Pancreas (tissue), 10 donors: ENCODE measurements at regions not wholly inside any gene's neighbourhood (a gene's known extent, or its start where the extent isn't known, plus 50 kb on each side); places are given as distances from the start of the nearest gene placed in this dataset.

Experiments used
- ATAC-seq, 4 donors: fragments of 200-7000 bp; cut with Tn5 transposase; one replicate each; pipeline versions ENCODE4 v1.8.0 to v1.9.1; 2020; ENCODE audit warnings: mild to moderate bottlenecking in 4 of 4, moderate library complexity in 4 of 4
- DNase-seq, 6 donors: peaks; one replicate each; pipeline ENCODE4 v3.0.0-alpha.2; 2020
- FAIRE-seq: peaks from 2 replicates; lab custom pipeline; 2012; peaks lifted over from hg19 to GRCh38; lab: Jason Lieb, UNC
- H3K27ac ChIP-seq, 4 donors: fragments of 200-600 bp; sonication (generic); 1 replicate in 3 of 4; 2 replicates in 1 of 4; pipeline versions ENCODE4 v1.5.0 to v1.8.0; 2020
- H3K27me3 ChIP-seq, 4 donors: fragments of 200-600 bp; one replicate each; pipeline ENCODE4 v1.8.0; 2021
- H3K36me3 ChIP-seq, 3 donors: fragments of 200-600 bp; sonication (generic) in 1 of 3; one replicate each; pipeline versions ENCODE4 v1.5.0 to v1.8.0; 2020 to 2021
- H3K4me1 ChIP-seq, 3 donors: fragments of 200-600 bp; one replicate each; pipeline ENCODE4 v1.8.0; 2021
- H3K4me3 ChIP-seq, 4 donors: fragments of 200-600 bp; sonication (generic) in 2 of 4; one replicate each; pipeline versions ENCODE4 v1.5.0 to v1.8.0; 2020 to 2021
- H3K9me3 ChIP-seq, 4 donors: fragments of 200-600 bp; one replicate each; pipeline ENCODE4 v1.8.0; 2021
- WGBS, 2 donors: extraction: QIAGEN DNeasy Blood & Tissue Kit; methylation state at CpG; one replicate each; pipeline ENCODE4 v1.1.7; 2013; 5-methylcytosine and 5-hydroxymethylcytosine counted together
- intact Hi-C, 3 donors: fragments of 100-400 bp; cut with DNase I; formaldehyde crosslinking; loops; one replicate each; pipeline versions ENCODE4 v1.11.1 to v1.14.2; 2022
- TF ChIP-seq, protein P1 (sequence below), 4 donors: fragments of 200-600 bp; sonication (generic) in 3 of 4; IDR thresholded peaks; one replicate each; pipeline versions ENCODE4 v1.5.0 to v1.8.0; 2021; ENCODE audit warnings: antibody characterized with exemption in 4 of 4
- donor health status: healthy with polysubstance abuse.
- donor health status: DM: no; HTN: no; CAD: no; lungs with moderate emphysema.
- donor health status: DM: no; HTN: no; CAD: no.
- donor health status: control.
- donor health status: control.
- donor health status: Bipolar disorder and iron deficiency.
- donor health status: DM: yes; HTN: yes; CAD: no.
- donor health status: DM: no; HTN: no; CAD: no.
- donor health status: DM: no; HTN: no; CAD: no.
- donor health status: DM: yes; HTN: yes; CAD: no.

- Histone ChIP-seq H3K27ac (peak overlapping the region in 2 of 4 donors; percentile 39 to 47), H3K4me1 (peaks cover 5 to 33% (median 12%) of the 10 kb centered on the region in 3 donors), H3K4me3 (no peak overlapping the region), H3K27me3 (no peaks in the 10 kb centered on the region), H3K36me3 (no peaks in the 10 kb centered on the region), H3K9me3 (no peaks in the 10 kb centered on the region)
- FAIRE-seq (no peak), ATAC-seq (peak in 1 of 4 donors; percentile 13), DNase-seq (no peak)
- WGBS, 2 donors = 56 to 66% methylated on average over 5 of the region's 5 CpGs
- TF ChIP-seq, protein P1, sequence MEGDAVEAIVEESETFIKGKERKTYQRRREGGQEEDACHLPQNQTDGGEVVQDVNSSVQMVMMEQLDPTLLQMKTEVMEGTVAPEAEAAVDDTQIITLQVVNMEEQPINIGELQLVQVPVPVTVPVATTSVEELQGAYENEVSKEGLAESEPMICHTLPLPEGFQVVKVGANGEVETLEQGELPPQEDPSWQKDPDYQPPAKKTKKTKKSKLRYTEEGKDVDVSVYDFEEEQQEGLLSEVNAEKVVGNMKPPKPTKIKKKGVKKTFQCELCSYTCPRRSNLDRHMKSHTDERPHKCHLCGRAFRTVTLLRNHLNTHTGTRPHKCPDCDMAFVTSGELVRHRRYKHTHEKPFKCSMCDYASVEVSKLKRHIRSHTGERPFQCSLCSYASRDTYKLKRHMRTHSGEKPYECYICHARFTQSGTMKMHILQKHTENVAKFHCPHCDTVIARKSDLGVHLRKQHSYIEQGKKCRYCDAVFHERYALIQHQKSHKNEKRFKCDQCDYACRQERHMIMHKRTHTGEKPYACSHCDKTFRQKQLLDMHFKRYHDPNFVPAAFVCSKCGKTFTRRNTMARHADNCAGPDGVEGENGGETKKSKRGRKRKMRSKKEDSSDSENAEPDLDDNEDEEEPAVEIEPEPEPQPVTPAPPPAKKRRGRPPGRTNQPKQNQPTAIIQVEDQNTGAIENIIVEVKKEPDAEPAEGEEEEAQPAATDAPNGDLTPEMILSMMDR (IDR thresholded peaks at IDR 0.05) = no peak
- intact Hi-C loops = loop anchor here in 1 of 3 donors (10.0 kb wide), 2 partner anchors 87 to 303 kb away; partner anchors contain the start of gene SOX9
Observed at GRCh38 chr17:72427761-72428109, 306.9 kb downstream of the SOX9 start.

- H3K4me3 ChIP-seq = no peak overlapping the region
- H3K36me3 ChIP-seq = no peaks in the 10 kb centered on the region
- ATAC-seq (no peak), DNase-seq (no peak), FAIRE-seq (no peak)
- WGBS, 2 donors = 86 to 88% methylated on average over 4 of the region's 4 CpGs
- no peak overlapping the region for H3K27ac ChIP-seq
- H3K9me3 ChIP-seq = no peaks in the 10 kb centered on the region
- TF ChIP-seq, protein P1 (IDR thresholded peaks at IDR 0.05) = no peak
- intact Hi-C loops = loop anchor here in 1 of 3 donors (10.0 kb wide), 2 partner anchors 86 to 304 kb away; partner anchors contain the start of gene SOX9
- no peaks in the 10 kb centered on the region for H3K27me3 ChIP-seq
- H3K4me1 ChIP-seq = peaks cover 5 to 35% (median 12%) of the 10 kb centered on the region in 3 donors
Observed at GRCh38 chr17:72429066-72429638, 308.3 kb downstream of the SOX9 start.

GRCh38 chr17:72430611-72431432, 310.0 kb downstream of the SOX9 start:
- H3K27ac ChIP-seq = no peak overlapping the region
- no peaks in the 10 kb centered on the region for H3K27me3 ChIP-seq
- ATAC-seq = peak in 1 of 4 donors; percentile 28
- TF ChIP-seq, protein P1 (IDR thresholded peaks at IDR 0.05) = no peak
- WGBS, 2 donors = 90 to 91% methylated on average over 20 of the region's 20 CpGs
- peaks cover 5 to 32% (median 12%) of the 10 kb centered on the region in 3 donors for H3K4me1 ChIP-seq
- intact Hi-C loops = no loop called here
- H3K36me3 ChIP-seq = no peaks in the 10 kb centered on the region
- H3K4me3 ChIP-seq = no peak overlapping the region
- H3K9me3 ChIP-seq = no peaks in the 10 kb centered on the region
- DNase-seq = no peak
- FAIRE-seq = no peak

- Histone ChIP-seq H3K4me3 (no peak overlapping the region), H3K27ac (peak overlapping the region in 1 of 4 donors; percentile 42), H3K9me3 (no peaks in the 10 kb centered on the region), H3K4me1 (peaks cover 5 to 25% (median 9%) of the 10 kb centered on the region in 3 donors), H3K27me3 (no peaks in the 10 kb centered on the region), H3K36me3 (no peaks in the 10 kb centered on the region)
- no peak for FAIRE-seq
- WGBS, 2 donors = 36% methylated on average over 11 of the region's 11 CpGs
- intact Hi-C loops = no loop called here
- no peak for DNase-seq
- ATAC-seq = peak; percentile 36 to 68 (median 42)
- TF ChIP-seq, protein P1 (IDR thresholded peaks at IDR 0.05) = no peak
Observed at GRCh38 chr17:72432143-72432621, 311.4 kb downstream of the SOX9 start.
